ENCODE measurements at regions not wholly inside any gene's neighbourhood (a gene's known extent, or its start where the extent isn't known, plus 50 kb on each side); places are given as distances from the start of the nearest gene placed in this dataset.
"Not testable (repeated sequence)": the region's sequence is repeated elsewhere in the genome, so short reads cannot be mapped to it uniquely, and the experiment has no call there.

GRCh38 chr2:136666-137065 lies 90.4 kb upstream of the FAM110C start:
- POLR2A ChIA-PET (ENCODE audit: partially characterized antibody): no interaction called here
- no peak overlapping the region for H3K27ac Mint-ChIP-seq
- Histone ChIP-seq H3K4me3 (ENCODE audit: low read length in 2 of 2) (no peak overlapping the region), H3K4me1 (ENCODE audit: insufficient read depth, low read length) (no peaks in the 10 kb centered on the region), H3K27me3 (ENCODE audit: insufficient read depth, low read length) (no peaks in the 10 kb centered on the region), H3K36me3 (ENCODE audit: insufficient read depth, low read length) (no peaks in the 10 kb centered on the region), H3K9me3 (ENCODE audit: control insufficient read depth in 1 of 2, low read length in 2 of 2) (no peaks in the 10 kb centered on the region), H3K27ac (ENCODE audit: low read depth, low read length) (no peak overlapping the region)
- no peak overlapping the region for H3K4me3 Mint-ChIP-seq
- H3K4me1 Mint-ChIP-seq: no peaks in the 10 kb centered on the region
- H3K27me3 Mint-ChIP-seq: peaks cover 14% of the 10 kb centered on the region in 2 donors
- CTCF ChIA-PET (ENCODE audit: partially characterized antibody): interaction anchor here (1.6 kb wide), 1 partner anchor 118 kb away, joined by 3 read pairs; no protein-coding TSS in a partner anchor
- intact Hi-C loops (cut with micrococcal nuclease): no loop called here
- H3K9me3 Mint-ChIP-seq: peaks cover 0 to 3% (median 0%) of the 10 kb centered on the region in 8 donors
- H3K36me3 Mint-ChIP-seq: no peaks in the 10 kb centered on the region
- DNase-seq: no peak

- Histone ChIP-seq H3K27ac (ENCODE audit: low read depth, low read length) (no peak overlapping the region), H3K36me3 (ENCODE audit: insufficient read depth, low read length) (no peaks in the 10 kb centered on the region), H3K27me3 (ENCODE audit: insufficient read depth, low read length) (no peaks in the 10 kb centered on the region), H3K4me1 (ENCODE audit: insufficient read depth, low read length) (no peaks in the 10 kb centered on the region), H3K9me3 (ENCODE audit: control insufficient read depth in 1 of 2, low read length in 2 of 2) (no peaks in the 10 kb centered on the region), H3K4me3 (ENCODE audit: low read length in 2 of 2) (no peak overlapping the region)
- Mint-ChIP-seq H3K27me3 (peaks cover 19 to 23% of the 10 kb centered on the region in 2 donors), H3K4me3 (no peak overlapping the region), H3K9me3 (peaks cover 0 to 6% (median 0%) of the 10 kb centered on the region in 8 donors), H3K36me3 (no peaks in the 10 kb centered on the region), H3K4me1 (no peaks in the 10 kb centered on the region), H3K27ac (peak overlapping the region in 1 of 7 donors; percentile 13)
- CTCF ChIA-PET (ENCODE audit: partially characterized antibody): no interaction called here
- intact Hi-C loops (cut with micrococcal nuclease): no loop called here
- POLR2A ChIA-PET (ENCODE audit: partially characterized antibody): no interaction called here
- DNase-seq: no peak
These were observed 87.6 kb upstream of the FAM110C start for GRCh38 chr2:133675-134593.

DNA sequence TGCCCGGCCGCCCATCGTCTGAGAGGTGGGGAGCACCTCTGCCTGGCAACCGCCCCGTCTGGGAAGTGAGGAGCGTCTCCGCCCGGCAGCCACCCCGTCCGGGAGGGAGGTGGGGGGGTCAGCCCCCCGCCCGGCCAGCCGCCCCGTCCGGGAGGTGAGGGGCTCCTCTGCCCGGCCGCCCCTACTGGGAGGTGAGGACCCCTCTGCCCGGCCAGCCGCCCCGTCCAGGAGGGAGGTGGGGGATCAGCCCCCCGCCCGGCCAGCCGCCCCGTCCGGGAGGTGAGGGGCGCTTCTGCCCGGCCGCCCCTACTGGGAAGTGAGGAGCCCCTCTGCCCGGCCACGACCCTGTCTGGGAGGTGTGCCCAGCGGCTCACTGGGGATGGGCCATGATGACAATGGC lies 80.5 kb upstream of the FAM110C start:
- H3K4me1 ChIP-seq (ENCODE audit: insufficient read depth, low read length); H3K9me3 ChIP-seq (ENCODE audit: control insufficient read depth in 1 of 2, low read length in 2 of 2); DNase-seq; H3K27ac Mint-ChIP-seq; H3K27me3 ChIP-seq (ENCODE audit: insufficient read depth, low read length); CTCF ChIA-PET (ENCODE audit: partially characterized antibody); H3K36me3 Mint-ChIP-seq; H3K4me3 ChIP-seq (ENCODE audit: low read length in 2 of 2); H3K4me3 Mint-ChIP-seq; intact Hi-C loops (cut with micrococcal nuclease); H3K4me1 Mint-ChIP-seq; H3K36me3 ChIP-seq (ENCODE audit: insufficient read depth, low read length); H3K9me3 Mint-ChIP-seq; POLR2A ChIA-PET (ENCODE audit: partially characterized antibody); H3K27ac ChIP-seq (ENCODE audit: low read depth, low read length): not testable (repeated sequence)
- H3K27me3 Mint-ChIP-seq: peaks cover 14 to 16% of the 10 kb centered on the region in 2 donors

- Histone ChIP-seq H3K27me3 (ENCODE audit: insufficient read depth, low read length) (no peaks in the 10 kb centered on the region), H3K4me1 (ENCODE audit: insufficient read depth, low read length) (no peaks in the 10 kb centered on the region), H3K36me3 (ENCODE audit: insufficient read depth, low read length) (no peaks in the 10 kb centered on the region), H3K4me3 (ENCODE audit: low read length in 2 of 2) (no peak overlapping the region), H3K9me3 (ENCODE audit: control insufficient read depth in 1 of 2, low read length in 2 of 2) (no peaks in the 10 kb centered on the region), H3K27ac (ENCODE audit: low read depth, low read length) (no peak overlapping the region)
- intact Hi-C loops (cut with micrococcal nuclease): no loop called here
- peaks cover 0 to 3% (median 0%) of the 10 kb centered on the region in 8 donors for H3K9me3 Mint-ChIP-seq
- H3K27me3 Mint-ChIP-seq: peaks cover 6 to 11% of the 10 kb centered on the region in 2 donors
- no peak overlapping the region for H3K4me3 Mint-ChIP-seq
- no peak for DNase-seq
- no peaks in the 10 kb centered on the region for H3K4me1 Mint-ChIP-seq
- no peaks in the 10 kb centered on the region for H3K36me3 Mint-ChIP-seq
- CTCF ChIA-PET (ENCODE audit: partially characterized antibody): no interaction called here
- no peak overlapping the region for H3K27ac Mint-ChIP-seq
- POLR2A ChIA-PET (ENCODE audit: partially characterized antibody): no interaction called here
These were observed 78.1 kb upstream of the FAM110C start for GRCh38 chr2:124241-124880.

GRCh38 chr2:116953-117352 lies 70.6 kb upstream of the FAM110C start:
- intact Hi-C loops (cut with micrococcal nuclease): no loop called here
- Mint-ChIP-seq H3K4me1 (peaks cover 0 to 2% (median 0%) of the 10 kb centered on the region in 4 donors), H3K27ac (no peak overlapping the region), H3K36me3 (no peaks in the 10 kb centered on the region), H3K4me3 (no peak overlapping the region), H3K9me3 (no peaks in the 10 kb centered on the region), H3K27me3 (peaks cover 12 to 23% of the 10 kb centered on the region in 2 donors)
- H3K27ac ChIP-seq (ENCODE audit: low read depth, low read length): no peak overlapping the region
- H3K36me3 ChIP-seq (ENCODE audit: insufficient read depth, low read length): no peaks in the 10 kb centered on the region
- POLR2A ChIA-PET (ENCODE audit: partially characterized antibody): no interaction called here
- CTCF ChIA-PET (ENCODE audit: partially characterized antibody): interaction anchor here (1.3 kb wide), 1 partner anchor 98 kb away, joined by 4 read pairs; no protein-coding TSS in a partner anchor
- no peaks in the 10 kb centered on the region for H3K27me3 ChIP-seq (ENCODE audit: insufficient read depth, low read length)
- no peaks in the 10 kb centered on the region for H3K4me1 ChIP-seq (ENCODE audit: insufficient read depth, low read length)
- DNase-seq: no peak
- no peaks in the 10 kb centered on the region for H3K9me3 ChIP-seq (ENCODE audit: control insufficient read depth in 1 of 2, low read length in 2 of 2)
- H3K4me3 ChIP-seq (ENCODE audit: low read length in 2 of 2): no peak overlapping the region

GRCh38 chr2:115303-115702 lies 69.0 kb upstream of the FAM110C start:
- no peak for DNase-seq
- no peaks in the 10 kb centered on the region for H3K9me3 ChIP-seq (ENCODE audit: control insufficient read depth in 1 of 2, low read length in 2 of 2)
- ChIA-PET POLR2A (ENCODE audit: partially characterized antibody) (no interaction called here), CTCF (ENCODE audit: partially characterized antibody) (no interaction called here)
- no peaks in the 10 kb centered on the region for H3K36me3 ChIP-seq (ENCODE audit: insufficient read depth, low read length)
- H3K27ac ChIP-seq (ENCODE audit: low read depth, low read length): no peak overlapping the region
- H3K4me1 ChIP-seq (ENCODE audit: insufficient read depth, low read length): no peaks in the 10 kb centered on the region
- Mint-ChIP-seq H3K36me3 (no peaks in the 10 kb centered on the region), H3K9me3 (no peaks in the 10 kb centered on the region), H3K27me3 (peaks cover 12 to 24% of the 10 kb centered on the region in 2 donors), H3K4me3 (no peak overlapping the region), H3K4me1 (peaks cover 0 to 2% (median 0%) of the 10 kb centered on the region in 4 donors), H3K27ac (no peak overlapping the region)
- H3K27me3 ChIP-seq (ENCODE audit: insufficient read depth, low read length): no peaks in the 10 kb centered on the region
- intact Hi-C loops (cut with micrococcal nuclease): no loop called here
- H3K4me3 ChIP-seq (ENCODE audit: low read length in 2 of 2): no peak overlapping the region

DNA sequence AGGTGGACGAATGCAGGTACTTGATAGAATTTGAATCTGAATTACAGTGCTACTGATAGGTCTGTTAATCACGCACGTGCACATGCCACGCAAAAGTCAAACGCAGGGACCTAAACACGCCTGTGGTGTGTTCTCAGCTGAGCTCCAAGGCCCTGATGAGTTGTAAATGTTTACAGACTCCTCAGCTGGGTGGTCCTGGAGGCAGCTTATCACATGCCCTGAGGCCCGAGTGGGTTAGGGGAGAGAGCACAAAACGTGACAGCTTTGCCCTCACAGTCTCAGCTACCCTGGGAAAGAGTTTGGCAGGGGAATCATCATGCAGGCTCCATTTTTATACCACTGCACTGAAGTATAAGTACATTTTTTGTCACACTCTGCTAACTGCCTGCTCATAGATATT lies 68.3 kb upstream of the FAM110C start:
- Mint-ChIP-seq H3K4me1 (peaks cover 0 to 2% (median 0%) of the 10 kb centered on the region in 4 donors), H3K27ac (no peak overlapping the region), H3K36me3 (no peaks in the 10 kb centered on the region), H3K4me3 (no peak overlapping the region), H3K27me3 (peaks cover 11 to 24% of the 10 kb centered on the region in 2 donors), H3K9me3 (no peaks in the 10 kb centered on the region)
- Histone ChIP-seq H3K27ac (ENCODE audit: low read depth, low read length) (no peak overlapping the region), H3K27me3 (ENCODE audit: insufficient read depth, low read length) (no peaks in the 10 kb centered on the region), H3K36me3 (ENCODE audit: insufficient read depth, low read length) (no peaks in the 10 kb centered on the region), H3K4me1 (ENCODE audit: insufficient read depth, low read length) (no peaks in the 10 kb centered on the region), H3K4me3 (ENCODE audit: low read length in 2 of 2) (no peak overlapping the region), H3K9me3 (ENCODE audit: control insufficient read depth in 1 of 2, low read length in 2 of 2) (no peaks in the 10 kb centered on the region)
- intact Hi-C loops (cut with micrococcal nuclease): no loop called here
- POLR2A ChIA-PET (ENCODE audit: partially characterized antibody): interaction anchor here (0.6 kb wide), 1 partner anchor 66 kb away, joined by 3 read pairs; no protein-coding TSS in a partner anchor
- DNase-seq: no peak
- CTCF ChIA-PET (ENCODE audit: partially characterized antibody): no interaction called here

All from CD4-positive, alpha-beta memory T cell (primary cell).